K562 (cell line): ENCODE measurements at regions not wholly inside any gene's neighbourhood (a gene's known extent, or its start where the extent isn't known, plus 50 kb on each side); places are given as distances from the start of the nearest gene placed in this dataset.
"Not testable (repeated sequence)": the region's sequence is repeated elsewhere in the genome, so short reads cannot be mapped to it uniquely, and the experiment has no call there.

Experiments
- ATAC-seq: fragments of 200-7000 bp; cut with Tn5 transposase; 3 replicates; pipeline ENCODE4 v1.9.1; 2020; ENCODE audit warnings: moderate library complexity
- BruUV-seq: library from RNA; stranded (reverse); fragments of 400-500 nt; replicated peaks from 2 replicates; lab custom pipeline; 2021; lab: Mats Ljungman, UMichigan
- CTCF ChIA-PET: fragments of 300-600 bp; formaldehyde crosslinking; extraction: SDS; loops from one replicate; lab custom pipeline; 2021; ENCODE audit warnings: low intra/inter-chr PET ratio; lab: Yijun Ruan, JAX
- POLR2A ChIA-PET: fragments of 300-600, 350-650 bp; sonication (Branson Sonifier 250); formaldehyde crosslinking; extraction: SDS; loops from one replicate; lab custom pipeline; 2021; ENCODE audit warnings: antibody characterized with exemption, inconsistent platforms; lab: Yijun Ruan, JAX
- DNase-seq, 4 experiments: peaks; one replicate each; pipeline versions ENCODE4 v3.0.0 to v3.0.0-alpha.2; 2011 to 2018; ENCODE audit warnings: low spot score in 3 of 4, mixed read lengths in 3 of 4; ENCODE audit errors: extremely low read depth in 1 of 4
- FAIRE-seq: peaks from 2 replicates; lab custom pipeline; 2011; peaks lifted over from hg19 to GRCh38; lab: Jason Lieb, UNC
- H2AFZ ChIP-seq: 2 replicates; pipeline ENCODE4 v1.6.0; 2011; ENCODE audit warnings: low read depth, low read length, control low read depth, inconsistent platforms
- H3K27ac ChIP-seq: fragments of 200-600 bp; 3 replicates; pipeline ENCODE4 v1.8.0; 2011; ENCODE audit warnings: low read depth, mild to moderate bottlenecking, control low read depth, inconsistent platforms, low read length, moderate library complexity, mixed read lengths; ENCODE audit errors: extremely low read depth
- H3K27me3 ChIP-seq, 2 experiments: fragments of 300-600 bp in 1 of 2; 2 replicates in 1 of 2; 3 replicates in 1 of 2; pipeline versions ENCODE4 v1.6.0 to v1.8.0; 2011; ENCODE audit warnings: inconsistent platforms in 2 of 2, low read length in 2 of 2, mild to moderate bottlenecking in 1 of 2, mixed read lengths in 1 of 2, moderate library complexity in 1 of 2; ENCODE audit not compliant: control insufficient read depth in 2 of 2, insufficient read depth in 2 of 2
- H3K36me3 ChIP-seq: fragments of 300-600 bp; 3 replicates; pipeline ENCODE4 v1.8.0; 2011; ENCODE audit warnings: mild to moderate bottlenecking, low read length, inconsistent platforms; ENCODE audit not compliant: control insufficient read depth, insufficient read depth
- H3K4me1 ChIP-seq, 2 experiments: fragments of 200-600 bp in 1 of 2; replicated peaks in 1 of 2; 2 replicates in 1 of 2; 3 replicates in 1 of 2; pipeline versions ENCODE4 v1.5.1 to v1.8.0; 2011; ENCODE audit warnings: inconsistent platforms in 2 of 2, low read length in 2 of 2, mild to moderate bottlenecking in 1 of 2, mixed read lengths in 1 of 2, moderate library complexity in 1 of 2; ENCODE audit not compliant: control insufficient read depth in 2 of 2, insufficient read depth in 2 of 2
- H3K4me2 ChIP-seq: 2 replicates; pipeline ENCODE4 v1.6.1; 2011; ENCODE audit warnings: low read length, control low read depth, inconsistent platforms, mixed read lengths; ENCODE audit not compliant: insufficient read depth
- H3K4me3 ChIP-seq: fragments of 200-600 bp; sonication (generic), shearing (Covaris generic); 2 replicates; pipeline ENCODE4 v1.5.1; 2016; ENCODE audit warnings: control low read depth, inconsistent platforms
- H3K79me2 ChIP-seq: fragments of 200-600 bp; 3 replicates; pipeline ENCODE4 v1.8.0; 2011; ENCODE audit warnings: low read length, inconsistent platforms; ENCODE audit not compliant: control insufficient read depth, insufficient read depth
- H3K9ac ChIP-seq, 2 experiments: 2 replicates each; pipeline versions ENCODE4 v1.6.0 to v1.6.1; 2011; ENCODE audit warnings: low read depth in 2 of 2, low read length in 2 of 2, control low read depth in 1 of 2, inconsistent platforms in 1 of 2, mild to moderate bottlenecking in 1 of 2, mixed read lengths in 1 of 2; ENCODE audit not compliant: insufficient read depth in 1 of 2
- H3K9me1 ChIP-seq: one replicate; pipeline ENCODE4 v1.6.0; 2011; ENCODE audit warnings: inconsistent platforms, mild to moderate bottlenecking, low read length, moderate library complexity; ENCODE audit not compliant: control insufficient read depth, insufficient read depth
- H3K9me3 ChIP-seq: replicated peaks from 2 replicates; pipeline ENCODE4 v1.5.1; 2011; ENCODE audit warnings: low read depth, low read length, inconsistent platforms; ENCODE audit not compliant: control insufficient read depth, insufficient read depth
- H4K20me1 ChIP-seq: replicated peaks from 2 replicates; pipeline ENCODE4 v1.6.1; 2011; ENCODE audit warnings: low read length, inconsistent platforms, mixed read lengths; ENCODE audit not compliant: control insufficient read depth, insufficient read depth
- ATF6 ChIP-seq: sonication (generic); formaldehyde crosslinking; IDR thresholded peaks from 2 replicates; pipeline ENCODE4 v1.4.0; 2020; ENCODE audit warnings: mild to moderate bottlenecking, missing genetic modification reagents
- GABPB2 ChIP-seq: fragments of 250-450 bp; sonication (Bioruptor Pico); conservative IDR thresholded peaks from 2 replicates; pipeline ENCODE4 v1.5.1; 2021; ENCODE audit warnings: mild to moderate bottlenecking
- HLTF ChIP-seq: fragments of 450-650 bp; IDR thresholded peaks from 2 replicates; pipeline ENCODE4 v1.6.1; 2016
- TSHZ1 ChIP-seq: fragments of 250-450 bp; sonication (Bioruptor Pico); IDR thresholded peaks from 2 replicates; pipeline ENCODE4 v1.4.0; 2020; ENCODE audit warnings: mild to moderate bottlenecking, moderate library complexity
- WGBS: fragments of 100-300 bp; shearing (Covaris generic); methylation state at CpG from one replicate; pipeline ENCODE4 v1.1.6; 2016; ENCODE audit warnings: low coverage, mixed read lengths; ENCODE audit not compliant: insufficient coverage; ENCODE audit errors: missing lambda C conversion rate; 5-methylcytosine and 5-hydroxymethylcytosine counted together
- in situ Hi-C: fragments of 300-500 bp; cut with MboI; formaldehyde crosslinking; loops from 4 replicates; pipeline ENCODE4 v1.15.0; 2018; ENCODE audit warnings: inconsistent platforms, mixed read lengths
- intact Hi-C: fragments of 100-400 bp; cut with micrococcal nuclease; formaldehyde crosslinking; loops from 2 replicates; pipeline ENCODE4 v1.14.2; 2022

GRCh38 chr15:24394303-24394702 lies 281.3 kb upstream of the NPAP1 start:
- DNase-seq (no peak), FAIRE-seq (no peak), ATAC-seq (no peak)
- Histone ChIP-seq H3K4me1 (no peaks in the 10 kb centered on the region), H3K9ac (no peak overlapping the region), H3K27me3 (no peaks in the 10 kb centered on the region), H3K9me3 (no peaks in the 10 kb centered on the region), H3K79me2 (no peaks in the 10 kb centered on the region), H3K36me3 (no peaks in the 10 kb centered on the region), H3K9me1 (no peaks in the 10 kb centered on the region), H4K20me1 (no peaks in the 10 kb centered on the region), H3K4me3 (no peak overlapping the region), H3K27ac (no peak overlapping the region), H3K4me2 (no peak overlapping the region), H2AFZ (no peak overlapping the region)
- TF ChIP-seq ATF6 (CRISPR knock-in tag) (no peak), GABPB2 (CRISPR knock-in tag) (no peak), TSHZ1 (no peak), HLTF (no peak)
- in situ Hi-C loops (no loop called here), intact Hi-C loops (no loop called here)
- CTCF ChIA-PET: no interaction called here
- no TSS peak for BruUV-seq
- POLR2A ChIA-PET: no interaction called here
- 0% methylated on average over 1 of the region's 1 CpG for WGBS

GRCh38 chr15:24412649-24413048 lies 262.9 kb upstream of the NPAP1 start:
- FAIRE-seq: not testable (repeated sequence)

More at GRCh38 chr15:24412649-24413048, 262.9 kb upstream of the NPAP1 start:
- intact Hi-C loops, in situ Hi-C loops, H2AFZ ChIP-seq, H3K9me1 ChIP-seq, H3K27me3 ChIP-seq, H3K4me2 ChIP-seq, H3K9ac ChIP-seq, H3K36me3 ChIP-seq, H3K27ac ChIP-seq, H4K20me1 ChIP-seq, BruUV-seq, H3K9me3 ChIP-seq, H3K4me1 ChIP-seq, CTCF ChIA-PET, ATAC-seq, DNase-seq, H3K4me3 ChIP-seq, H3K79me2 ChIP-seq, POLR2A ChIA-PET: not testable (repeated sequence)
- 0% methylated on average over 1 of the region's 1 CpG for WGBS
